SU-DHL-6 (cell line): ENCODE measurements at regions not wholly inside any gene's neighbourhood (a gene's known extent, or its start where the extent isn't known, plus 50 kb on each side); places are given as distances from the start of the nearest gene placed in this dataset.

Experiments used
- EZH2phosphoT487 ChIP-seq: fragments of 200-600 bp; sonication (generic), shearing (Covaris generic); conservative IDR thresholded peaks from 2 replicates; pipeline ENCODE4 v1.6.1; 2018; ENCODE audit warnings: mild to moderate bottlenecking, antibody characterized with exemption, low read length, moderate library complexity, mixed read lengths
- TF ChIP-seq, protein P1 (sequence below): fragments of 200-600 bp; sonication (generic); IDR thresholded peaks from one replicate; pipeline ENCODE4 v1.5.1; 2017; ENCODE audit warnings: antibody characterized with exemption, mild to moderate bottlenecking, low read length, moderate library complexity; ENCODE audit not compliant: insufficient read depth, poor library complexity, severe bottlenecking

DNA sequence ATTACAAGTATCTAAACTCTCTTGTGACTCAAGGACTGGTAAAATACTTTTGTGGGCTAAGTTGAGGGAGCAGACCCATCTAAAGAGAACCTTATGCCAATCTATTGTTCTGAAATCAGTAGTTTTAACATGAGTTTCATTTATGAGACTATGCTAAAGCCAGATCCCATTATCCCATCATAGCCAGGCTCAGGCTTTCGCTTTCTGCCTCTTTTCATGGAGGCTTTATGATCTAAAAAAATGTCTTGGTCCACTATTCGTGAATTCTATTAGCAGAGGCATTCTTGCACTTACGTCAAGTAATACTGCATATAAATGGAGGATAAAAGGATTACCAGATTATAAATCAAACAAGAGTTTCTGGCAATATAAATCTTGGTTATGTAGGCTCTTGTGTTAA is 1636.9 kb upstream of the ACVR2A start:
- TF ChIP-seq, protein P1, sequence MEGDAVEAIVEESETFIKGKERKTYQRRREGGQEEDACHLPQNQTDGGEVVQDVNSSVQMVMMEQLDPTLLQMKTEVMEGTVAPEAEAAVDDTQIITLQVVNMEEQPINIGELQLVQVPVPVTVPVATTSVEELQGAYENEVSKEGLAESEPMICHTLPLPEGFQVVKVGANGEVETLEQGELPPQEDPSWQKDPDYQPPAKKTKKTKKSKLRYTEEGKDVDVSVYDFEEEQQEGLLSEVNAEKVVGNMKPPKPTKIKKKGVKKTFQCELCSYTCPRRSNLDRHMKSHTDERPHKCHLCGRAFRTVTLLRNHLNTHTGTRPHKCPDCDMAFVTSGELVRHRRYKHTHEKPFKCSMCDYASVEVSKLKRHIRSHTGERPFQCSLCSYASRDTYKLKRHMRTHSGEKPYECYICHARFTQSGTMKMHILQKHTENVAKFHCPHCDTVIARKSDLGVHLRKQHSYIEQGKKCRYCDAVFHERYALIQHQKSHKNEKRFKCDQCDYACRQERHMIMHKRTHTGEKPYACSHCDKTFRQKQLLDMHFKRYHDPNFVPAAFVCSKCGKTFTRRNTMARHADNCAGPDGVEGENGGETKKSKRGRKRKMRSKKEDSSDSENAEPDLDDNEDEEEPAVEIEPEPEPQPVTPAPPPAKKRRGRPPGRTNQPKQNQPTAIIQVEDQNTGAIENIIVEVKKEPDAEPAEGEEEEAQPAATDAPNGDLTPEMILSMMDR = no peak
- TF ChIP-seq EZH2phosphoT487 = no peak
